Kidney (tissue), 10 donors: ENCODE measurements at regions not wholly inside any gene's neighbourhood (a gene's known extent, or its start where the extent isn't known, plus 50 kb on each side); places are given as distances from the start of the nearest gene placed in this dataset.
"Not testable (repeated sequence)": the region's sequence is repeated elsewhere in the genome, so short reads cannot be mapped to it uniquely, and the experiment has no call there.

Source experiments
- DNase-seq, 5 donors: peaks; one replicate each; pipeline ENCODE4 v3.0.0-alpha.2; 2013 to 2020
- FAIRE-seq: peaks from 2 replicates; lab custom pipeline; 2012; peaks lifted over from hg19 to GRCh38; lab: Jason Lieb, UNC
- H3K27ac ChIP-seq, 2 donors: one replicate each; pipeline ENCODE4 v1.7.0; 2013; ENCODE audit warnings: low read depth in 2 of 2, low read length in 2 of 2, inconsistent platforms in 1 of 2
- H3K27me3 ChIP-seq: one replicate; pipeline ENCODE4 v1.7.1; 2013; ENCODE audit warnings: low read length, inconsistent platforms; ENCODE audit not compliant: control insufficient read depth, insufficient read depth
- H3K36me3 ChIP-seq, 3 donors: one replicate each; pipeline versions ENCODE4 v1.7.0 to v1.7.1; 2013; ENCODE audit warnings: low read length in 3 of 3, control low read depth in 1 of 3, inconsistent platforms in 1 of 3; ENCODE audit not compliant: insufficient read depth in 3 of 3, control insufficient read depth in 2 of 3
- H3K4me1 ChIP-seq, 3 donors: one replicate each; pipeline versions ENCODE4 v1.7.0 to v1.7.1; 2013; ENCODE audit warnings: low read length in 3 of 3, inconsistent platforms in 1 of 3, low read depth in 1 of 3; ENCODE audit not compliant: control insufficient read depth in 2 of 3, insufficient read depth in 2 of 3
- H3K4me3 ChIP-seq, 3 donors: one replicate each; pipeline versions ENCODE4 v1.7.0 to v1.8.1; 2013; ENCODE audit warnings: low read length in 3 of 3, control low read depth in 1 of 3, inconsistent platforms in 1 of 3
- H3K9ac ChIP-seq, 3 donors: one replicate each; pipeline versions ENCODE4 v1.7.0 to v1.7.1; 2013; ENCODE audit warnings: low read length in 3 of 3, control low read depth in 1 of 3, inconsistent platforms in 1 of 3
- H3K9me3 ChIP-seq, 3 donors: one replicate each; pipeline versions ENCODE4 v1.7.0 to v1.7.1; 2013; ENCODE audit warnings: low read length in 3 of 3, control low read depth in 1 of 3, inconsistent platforms in 1 of 3; ENCODE audit not compliant: control insufficient read depth in 2 of 3, insufficient read depth in 1 of 3
- intact Hi-C: fragments of 100-400 bp; cut with DNase I; formaldehyde crosslinking; loops from one replicate; pipeline ENCODE4 v1.11.1; 2022
- donor health status: control.
- donor health status: control.
- donor health status: DM: yes; HTN: yes; CAD: no.
- donor health status: Normal renal cell carcinoma (clear cell type).

- intact Hi-C loops: not testable (repeated sequence)
These were observed 447.1 kb downstream of the SPATA31A1 start for GRCh38 chr9:39802561-39802960.

GRCh38 chr9:39809401-39810226, 454.1 kb downstream of the SPATA31A1 start:
- peak overlapping the region; percentile 83 to 86 for H3K27ac ChIP-seq
- FAIRE-seq, H3K27me3 ChIP-seq, intact Hi-C loops, H3K36me3 ChIP-seq, H3K9me3 ChIP-seq, H3K4me1 ChIP-seq: not testable (repeated sequence)
- peak; percentile 80 to 87 (median 85) for DNase-seq
- peak overlapping the region in 1 of 3 donors; percentile 7 for H3K9ac ChIP-seq
- H3K4me3 ChIP-seq: peak overlapping the region; percentile 32 to 76 (median 57)

More at GRCh38 chr9:39802561-39802960, 447.1 kb downstream of the SPATA31A1 start:
- H3K4me3 ChIP-seq, H3K27me3 ChIP-seq, H3K4me1 ChIP-seq, H3K36me3 ChIP-seq, H3K9me3 ChIP-seq, H3K9ac ChIP-seq, DNase-seq, H3K27ac ChIP-seq, FAIRE-seq: not testable (repeated sequence)

- H3K4me1 ChIP-seq, H3K9ac ChIP-seq, intact Hi-C loops, FAIRE-seq, H3K27me3 ChIP-seq, H3K9me3 ChIP-seq, H3K36me3 ChIP-seq, DNase-seq, H3K27ac ChIP-seq, H3K4me3 ChIP-seq: not testable (repeated sequence)
These were observed 454.9 kb downstream of the SPATA31A1 start for GRCh38 chr9:39810401-39810800.

- H3K27me3 ChIP-seq, H3K36me3 ChIP-seq, H3K4me1 ChIP-seq, H3K4me3 ChIP-seq, DNase-seq, H3K27ac ChIP-seq, H3K9ac ChIP-seq, intact Hi-C loops, FAIRE-seq, H3K9me3 ChIP-seq: not testable (repeated sequence)
These were observed 456.1 kb downstream of the SPATA31A1 start for GRCh38 chr9:39811615-39812014.

- H3K27me3 ChIP-seq, H3K27ac ChIP-seq, intact Hi-C loops, H3K9me3 ChIP-seq, FAIRE-seq, H3K36me3 ChIP-seq, H3K4me3 ChIP-seq, H3K4me1 ChIP-seq, H3K9ac ChIP-seq: not testable (repeated sequence)
- DNase-seq: peak in 3 of 5 donors; percentile 2 to 8 (median 5)
These were observed 473.0 kb downstream of the SPATA31A1 start for GRCh38 chr9:39828457-39828856.
